ENCODE measurements at regions not wholly inside any gene's neighbourhood (a gene's known extent, or its start where the extent isn't known, plus 50 kb on each side); places are given as distances from the start of the nearest gene placed in this dataset.
"Not testable (repeated sequence)": the region's sequence is repeated elsewhere in the genome, so short reads cannot be mapped to it uniquely, and the experiment has no call there.

DNA sequence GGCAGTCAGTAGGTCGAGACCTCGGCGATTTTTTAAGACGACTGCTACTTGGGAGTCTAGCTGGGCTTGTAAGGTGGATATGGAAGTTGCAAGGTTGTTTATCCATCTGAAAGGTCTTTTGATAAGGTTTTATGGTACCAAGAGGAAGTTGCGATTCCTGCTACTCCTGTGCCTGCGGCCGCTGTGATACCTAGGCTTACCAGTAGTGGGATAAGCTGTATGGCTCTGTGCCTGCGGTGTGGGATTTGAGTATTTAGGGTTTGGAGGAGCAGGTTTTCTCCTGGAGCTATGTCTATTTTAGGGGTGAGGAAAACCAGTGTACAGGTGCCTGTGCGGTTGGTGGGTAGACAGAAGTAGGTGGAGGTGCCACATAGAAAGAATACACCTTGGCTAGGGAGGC is 1059.8 kb downstream of the SI start:
- DNase-seq: no peak
- no peak overlapping the region for H3K27ac ChIP-seq
- intact Hi-C loops (cut with DNase I): no loop called here
- no peak overlapping the region for H3K4me3 ChIP-seq
- no peak for TF ChIP-seq CTCF (IDR thresholded peaks at IDR 0.05)
- no peak for TF ChIP-seq EP300 (IDR thresholded peaks at IDR 0.05)
- TF ChIP-seq POLR2AphosphoS5 (IDR thresholded peaks at IDR 0.05): no peak
- TF ChIP-seq POLR2A (IDR thresholded peaks at IDR 0.05): no peak
- 89% methylated on average over 9 of the region's 9 CpGs for WGBS, 2 donors
- no peaks in the 10 kb centered on the region for H3K4me1 ChIP-seq
- no peaks in the 10 kb centered on the region for H3K36me3 ChIP-seq
- H3K9me3 ChIP-seq: no peaks in the 10 kb centered on the region
- H3K27me3 ChIP-seq: no peaks in the 10 kb centered on the region

GRCh38 chr3:164007765-164008164 is 1070.5 kb downstream of the SI start:
- H3K36me3 ChIP-seq: no peaks in the 10 kb centered on the region
- TF ChIP-seq POLR2A (IDR thresholded peaks at IDR 0.05) (no peak), EP300 (IDR thresholded peaks at IDR 0.05) (no peak), CTCF (IDR thresholded peaks at IDR 0.05) (no peak), POLR2AphosphoS5 (IDR thresholded peaks at IDR 0.05) (no peak)
- 89 to 93% methylated on average over 1 of the region's 1 CpG for WGBS, 2 donors
- H3K9me3 ChIP-seq: no peaks in the 10 kb centered on the region
- DNase-seq: no peak
- no peak overlapping the region for H3K4me3 ChIP-seq
- no peaks in the 10 kb centered on the region for H3K4me1 ChIP-seq
- H3K27me3 ChIP-seq: no peaks in the 10 kb centered on the region
- no peak overlapping the region for H3K27ac ChIP-seq
- intact Hi-C loops (cut with DNase I): no loop called here

- intact Hi-C loops (cut with DNase I): no loop called here
- Histone ChIP-seq H3K4me1 (no peaks in the 10 kb centered on the region), H3K4me3 (no peak overlapping the region), H3K36me3 (no peaks in the 10 kb centered on the region), H3K27ac (no peak overlapping the region), H3K27me3 (no peaks in the 10 kb centered on the region), H3K9me3 (no peaks in the 10 kb centered on the region)
- TF ChIP-seq POLR2AphosphoS5 (IDR thresholded peaks at IDR 0.05): no peak
- TF ChIP-seq EP300 (IDR thresholded peaks at IDR 0.05): no peak
- no peak for TF ChIP-seq CTCF (IDR thresholded peaks at IDR 0.05)
- TF ChIP-seq POLR2A (IDR thresholded peaks at IDR 0.05): no peak
- DNase-seq: no peak
- WGBS, 2 donors: 90 to 93% methylated on average over 22 of the region's 22 CpGs
These were observed 1074.1 kb downstream of the SI start for GRCh38 chr3:164004205-164004604.

DNA sequence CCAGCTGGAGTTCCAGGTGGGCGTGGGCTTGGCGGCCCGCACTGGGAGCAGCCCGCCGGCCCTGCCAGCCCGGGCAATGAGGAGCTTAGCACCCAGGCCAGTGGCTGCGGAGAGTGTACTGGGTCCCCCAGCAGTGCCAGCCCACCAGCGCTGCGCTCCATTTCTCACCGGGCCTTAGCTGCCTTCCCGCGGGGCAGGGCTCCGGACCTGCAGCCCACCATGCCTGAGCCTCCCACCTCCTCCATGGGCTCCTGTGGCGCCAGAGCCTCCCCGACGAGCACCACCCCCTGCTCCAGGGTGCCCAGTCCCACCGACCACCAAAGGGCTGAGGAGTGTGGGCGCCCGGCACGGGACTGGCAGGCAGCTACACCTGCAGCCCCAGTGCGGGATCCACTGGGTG is 1075.3 kb downstream of the SI start:
- DNase-seq; H3K27ac ChIP-seq; H3K27me3 ChIP-seq; H3K4me1 ChIP-seq; H3K9me3 ChIP-seq; intact Hi-C loops (cut with DNase I); H3K4me3 ChIP-seq; H3K36me3 ChIP-seq: not testable (repeated sequence)
- 94 to 95% methylated on average over 21 of the region's 21 CpGs for WGBS, 2 donors

DNA sequence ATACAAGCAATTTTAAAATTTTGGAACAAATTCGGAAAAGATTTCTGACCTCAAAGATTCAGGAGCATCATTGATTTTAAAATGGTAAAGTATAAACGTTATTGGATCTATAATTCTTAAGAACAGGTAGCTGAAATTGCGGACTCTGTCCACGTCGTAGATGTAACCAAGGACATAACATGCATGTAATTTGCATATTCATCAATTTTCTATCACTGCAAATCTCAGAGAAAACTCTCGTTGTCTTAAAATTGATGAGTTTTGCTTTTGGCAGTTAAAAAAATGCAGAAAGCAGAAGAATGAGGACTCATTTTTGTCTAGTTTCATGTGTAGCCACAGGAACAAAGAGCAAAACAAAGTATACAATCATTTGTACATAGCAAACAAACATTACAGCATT is 1094.4 kb downstream of the SI start:
- H3K4me3 ChIP-seq: no peak overlapping the region
- no peaks in the 10 kb centered on the region for H3K4me1 ChIP-seq
- no peaks in the 10 kb centered on the region for H3K9me3 ChIP-seq
- H3K27ac ChIP-seq: no peak overlapping the region
- no peak for DNase-seq
- WGBS, 2 donors: 80 to 88% methylated on average over 6 of the region's 6 CpGs
- intact Hi-C loops (cut with DNase I): no loop called here
- no peaks in the 10 kb centered on the region for H3K36me3 ChIP-seq
- no peaks in the 10 kb centered on the region for H3K27me3 ChIP-seq
- TF ChIP-seq POLR2A (IDR thresholded peaks at IDR 0.05) (no peak), CTCF (IDR thresholded peaks at IDR 0.05) (no peak), POLR2AphosphoS5 (IDR thresholded peaks at IDR 0.05) (no peak), EP300 (IDR thresholded peaks at IDR 0.05) (no peak)
